ENCODE measurements at regions not wholly inside any gene's neighbourhood (a gene's known extent, or its start where the extent isn't known, plus 50 kb on each side); places are given as distances from the start of the nearest gene placed in this dataset.

GRCh38 chrX:42246814-42247213, 323.5 kb upstream of the CASK start:
- H3K4me3 ChIP-seq (ENCODE audit: low read depth, low read length): no peak overlapping the region
- POLR2A ChIA-PET: no interaction called here
- no peak for TF ChIP-seq CTCF (IDR thresholded peaks at IDR 0.05; ENCODE audit: insufficient read depth, low read depth, low read length)

GRCh38 chrX:42242004-42242403, 318.6 kb upstream of the CASK start:
- DNase-seq (ENCODE audit: low read depth): no peak
- POLR2A ChIA-PET: no interaction called here

More at GRCh38 chrX:42246814-42247213, 323.5 kb upstream of the CASK start:
- no peaks in the 10 kb centered on the region for H3K27me3 ChIP-seq (ENCODE audit: control insufficient read depth, insufficient read depth, low read length)
- no peak for DNase-seq (ENCODE audit: low read depth)
- CTCF ChIA-PET: no interaction called here
- H3K36me3 ChIP-seq (ENCODE audit: control insufficient read depth, insufficient read depth, low read length): no peaks in the 10 kb centered on the region

GRCh38 chrX:42241421-42241820, 318.1 kb upstream of the CASK start:
- CTCF ChIA-PET: no interaction called here
- H3K27me3 ChIP-seq (ENCODE audit: control insufficient read depth, insufficient read depth, low read length): no peaks in the 10 kb centered on the region
- POLR2A ChIA-PET: no interaction called here
- H3K36me3 ChIP-seq (ENCODE audit: control insufficient read depth, insufficient read depth, low read length): no peaks in the 10 kb centered on the region
- DNase-seq (ENCODE audit: low read depth): no peak
- H3K4me3 ChIP-seq (ENCODE audit: low read depth, low read length): no peak overlapping the region
- TF ChIP-seq CTCF (IDR thresholded peaks at IDR 0.05; ENCODE audit: insufficient read depth, low read depth, low read length): no peak

More at GRCh38 chrX:42242004-42242403, 318.6 kb upstream of the CASK start:
- CTCF ChIA-PET: no interaction called here
- no peaks in the 10 kb centered on the region for H3K27me3 ChIP-seq (ENCODE audit: control insufficient read depth, insufficient read depth, low read length)
- TF ChIP-seq CTCF (IDR thresholded peaks at IDR 0.05; ENCODE audit: insufficient read depth, low read depth, low read length): no peak
- no peak overlapping the region for H3K4me3 ChIP-seq (ENCODE audit: low read depth, low read length)
- H3K36me3 ChIP-seq (ENCODE audit: control insufficient read depth, insufficient read depth, low read length): no peaks in the 10 kb centered on the region

- TF ChIP-seq CTCF (IDR thresholded peaks at IDR 0.05; ENCODE audit: insufficient read depth, low read depth, low read length): no peak
- H3K27me3 ChIP-seq (ENCODE audit: control insufficient read depth, insufficient read depth, low read length): no peaks in the 10 kb centered on the region
- no peak for DNase-seq (ENCODE audit: low read depth)
- ChIA-PET CTCF (no interaction called here), POLR2A (no interaction called here)
- H3K36me3 ChIP-seq (ENCODE audit: control insufficient read depth, insufficient read depth, low read length): no peaks in the 10 kb centered on the region
- H3K4me3 ChIP-seq (ENCODE audit: low read depth, low read length): no peak overlapping the region
Measured at GRCh38 chrX:42237956-42238355, 314.6 kb upstream of the CASK start.

GRCh38 chrX:42229533-42229932, 306.2 kb upstream of the CASK start:
- TF ChIP-seq CTCF (IDR thresholded peaks at IDR 0.05; ENCODE audit: insufficient read depth, low read depth, low read length): no peak
- ChIA-PET POLR2A (no interaction called here), CTCF (no interaction called here)
- DNase-seq (ENCODE audit: low read depth): no peak
- no peaks in the 10 kb centered on the region for H3K36me3 ChIP-seq (ENCODE audit: control insufficient read depth, insufficient read depth, low read length)
- no peaks in the 10 kb centered on the region for H3K27me3 ChIP-seq (ENCODE audit: control insufficient read depth, insufficient read depth, low read length)
- H3K4me3 ChIP-seq (ENCODE audit: low read depth, low read length): no peak overlapping the region

Measured in BJ (cell line).